HEK293 (cell line): ENCODE measurements at regions not wholly inside any gene's neighbourhood (a gene's known extent, or its start where the extent isn't known, plus 50 kb on each side); places are given as distances from the start of the nearest gene placed in this dataset.

Source experiments
- CTCF ChIA-PET: fragments of 350-600 bp; formaldehyde crosslinking; extraction: SDS; loops from one replicate; lab custom pipeline; 2021; ENCODE audit warnings: antibody characterized with exemption; lab: Yijun Ruan, JAX
- POLR2A ChIA-PET: fragments of 300-600 bp; formaldehyde crosslinking; extraction: SDS; loops from one replicate; lab custom pipeline; 2020; ENCODE audit warnings: antibody characterized with exemption, inconsistent platforms; lab: Yijun Ruan, JAX
- H3K27ac ChIP-seq: fragments of 200-500 bp; sonication (Bioruptor generic); 2 replicates; pipeline ENCODE4 v1.5.1; 2014; ENCODE audit warnings: low read depth, low read length, control low read depth, inconsistent platforms; ENCODE audit errors: extremely low read depth
- H3K36me3 ChIP-seq, 2 experiments: fragments of 200-500 bp in 1 of 2; sonication (Bioruptor generic) in 1 of 2; 1 replicate in 1 of 2; 2 replicates in 1 of 2; pipeline ENCODE4 v1.5.1; 2014 to 2017; ENCODE audit warnings: inconsistent platforms in 2 of 2, low read length in 2 of 2; ENCODE audit not compliant: control insufficient read depth in 2 of 2, insufficient read depth in 1 of 2
- H3K4me1 ChIP-seq: fragments of 200-500 bp; sonication (Bioruptor generic); 2 replicates; pipeline ENCODE4 v1.5.1; 2014; ENCODE audit warnings: mild to moderate bottlenecking, low read length, inconsistent platforms; ENCODE audit not compliant: control insufficient read depth, insufficient read depth
- H3K4me3 ChIP-seq: 2 replicates; pipeline ENCODE4 v1.5.1; 2011; ENCODE audit warnings: low read depth, mild to moderate bottlenecking, control low read depth, low read length, moderate library complexity
- H3K9me3 ChIP-seq: fragments of 200-500 bp; sonication (Bioruptor generic); 2 replicates; pipeline ENCODE4 v1.5.1; 2014; ENCODE audit warnings: low read depth, low read length, inconsistent platforms; ENCODE audit not compliant: control insufficient read depth, insufficient read depth
- BCL6B ChIP-seq: fragments of 450-650 bp; formaldehyde crosslinking; IDR thresholded peaks from 2 replicates; pipeline ENCODE4 v1.5.1; 2017; ENCODE audit warnings: missing biosample characterization, missing genetic modification characterization
- CTCF ChIP-seq: fragments of 450-650 bp; formaldehyde crosslinking; IDR thresholded peaks from 2 replicates; pipeline ENCODE4 v1.5.1; 2016; ENCODE audit warnings: missing biosample characterization, missing genetic modification characterization
- GLIS2 ChIP-seq: fragments of 450-650 bp; formaldehyde crosslinking; IDR thresholded peaks from 2 replicates; pipeline ENCODE4 v1.5.1; 2016; ENCODE audit warnings: missing biosample characterization, missing genetic modification characterization
- HOXC10 ChIP-seq: sonication (generic); formaldehyde crosslinking; IDR thresholded peaks from 2 replicates; pipeline ENCODE4 v1.8.1; 2023; ENCODE audit warnings: mild to moderate bottlenecking, missing genetic modification reagents
- KLF1 ChIP-seq: fragments of 450-650 bp; formaldehyde crosslinking; IDR thresholded peaks from 2 replicates; pipeline ENCODE4 v1.5.1; 2016; ENCODE audit warnings: missing biosample characterization, missing genetic modification characterization
- MEIS1 ChIP-seq: sonication (generic); formaldehyde crosslinking; IDR thresholded peaks from 2 replicates; pipeline ENCODE4 v1.8.1; 2022; ENCODE audit warnings: missing genetic modification reagents, mild to moderate bottlenecking, borderline replicate concordance
- MYNN ChIP-seq: fragments of 450-650 bp; formaldehyde crosslinking; IDR thresholded peaks from 2 replicates; pipeline ENCODE4 v1.5.1; 2016; ENCODE audit warnings: missing biosample characterization, missing genetic modification characterization, borderline replicate concordance
- OSR2 ChIP-seq: fragments of 450-650 bp; formaldehyde crosslinking; IDR thresholded peaks from 2 replicates; pipeline ENCODE4 v1.5.1; 2016; ENCODE audit warnings: missing biosample characterization, missing genetic modification characterization
- REPIN1 ChIP-seq: fragments of 450-650 bp; formaldehyde crosslinking; IDR thresholded peaks from 2 replicates; pipeline ENCODE4 v1.5.1; 2017; ENCODE audit warnings: missing biosample characterization, missing genetic modification characterization, low read depth
- ZBTB21 ChIP-seq: fragments of 450-650 bp; formaldehyde crosslinking; IDR thresholded peaks from 2 replicates; pipeline ENCODE4 v1.5.1; 2017; ENCODE audit warnings: missing biosample characterization, missing genetic modification characterization
- ZBTB49 ChIP-seq: fragments of 450-650 bp; formaldehyde crosslinking; IDR thresholded peaks from 2 replicates; pipeline ENCODE4 v1.5.1; 2016; ENCODE audit warnings: missing biosample characterization, missing genetic modification characterization, low read depth
- ZNF146 ChIP-seq: fragments of 450-650 bp; formaldehyde crosslinking; IDR thresholded peaks from 2 replicates; pipeline ENCODE4 v1.5.1; 2016; ENCODE audit warnings: missing biosample characterization, missing genetic modification characterization
- ZNF174 ChIP-seq: fragments of 450-650 bp; formaldehyde crosslinking; IDR thresholded peaks from 2 replicates; pipeline ENCODE4 v1.5.0; 2017; ENCODE audit warnings: missing biosample characterization, mild to moderate bottlenecking, missing genetic modification characterization
- ZNF239 ChIP-seq: fragments of 450-650 bp; formaldehyde crosslinking; IDR thresholded peaks from 2 replicates; pipeline ENCODE4 v1.5.1; 2016; ENCODE audit warnings: missing biosample characterization, missing genetic modification characterization
- ZNF26 ChIP-seq: fragments of 450-650 bp; formaldehyde crosslinking; IDR thresholded peaks from 2 replicates; pipeline ENCODE4 v1.5.1; 2016; ENCODE audit warnings: missing biosample characterization, missing genetic modification characterization
- ZNF341 ChIP-seq: fragments of 450-650 bp; formaldehyde crosslinking; IDR thresholded peaks from 2 replicates; pipeline ENCODE4; 2016; ENCODE audit warnings: low read depth, missing biosample characterization, missing genetic modification characterization
- ZNF362 ChIP-seq: fragments of 450-650 bp; formaldehyde crosslinking; IDR thresholded peaks from 2 replicates; pipeline ENCODE4 v1.5.1; 2016; ENCODE audit warnings: missing biosample characterization, missing genetic modification characterization
- ZNF621 ChIP-seq: fragments of 450-650 bp; formaldehyde crosslinking; IDR thresholded peaks from 2 replicates; pipeline ENCODE4 v1.5.1; 2017; ENCODE audit warnings: missing biosample characterization, missing genetic modification characterization
- ZNF623 ChIP-seq: fragments of 450-650 bp; formaldehyde crosslinking; IDR thresholded peaks from 2 replicates; pipeline ENCODE4 v1.5.1; 2016; ENCODE audit warnings: missing biosample characterization, missing genetic modification characterization
- ZNF624 ChIP-seq: fragments of 450-650 bp; formaldehyde crosslinking; IDR thresholded peaks from 2 replicates; pipeline ENCODE4 v1.5.1; 2017; ENCODE audit warnings: missing biosample characterization, missing genetic modification characterization
- ZNF629 ChIP-seq: fragments of 450-650 bp; formaldehyde crosslinking; IDR thresholded peaks from 2 replicates; pipeline ENCODE4 v1.5.1; 2017; ENCODE audit warnings: missing biosample characterization, missing genetic modification characterization
- ZNF654 ChIP-seq: fragments of 450-650 bp; formaldehyde crosslinking; IDR thresholded peaks from 2 replicates; pipeline ENCODE4 v1.5.1; 2016; ENCODE audit warnings: low read depth, missing biosample characterization, missing genetic modification characterization
- ZSCAN30 ChIP-seq: fragments of 450-650 bp; IDR thresholded peaks from 2 replicates; pipeline ENCODE4 v1.5.1; 2018; ENCODE audit warnings: missing biosample characterization, mild to moderate bottlenecking, missing genetic modification characterization, moderate library complexity
- TF ChIP-seq, protein P1 (sequence below): fragments of 450-650 bp; formaldehyde crosslinking; IDR thresholded peaks from 2 replicates; pipeline ENCODE4 v1.5.1; 2016; ENCODE audit warnings: missing biosample characterization, missing genetic modification characterization, borderline replicate concordance
- TF ChIP-seq, protein P2 (sequence below): fragments of 450-650 bp; formaldehyde crosslinking; IDR thresholded peaks from 2 replicates; pipeline ENCODE4 v1.5.1; 2016; ENCODE audit warnings: missing biosample characterization, missing genetic modification characterization

GRCh38 chr5:52657247-52657645, 130.5 kb upstream of the ITGA1 start:
- ChIA-PET CTCF (interaction anchor here (0.6 to 3.2 kb wide), 16 partner anchors 17 to 1699 kb away, joined by 3 to 16 read pairs (median 4); no protein-coding TSS in a partner anchor), POLR2A (no interaction called here)
- Histone ChIP-seq H3K4me1 (no peaks in the 10 kb centered on the region), H3K36me3 (no peaks in the 10 kb centered on the region), H3K4me3 (no peak overlapping the region), H3K27ac (no peak overlapping the region), H3K9me3 (no peaks in the 10 kb centered on the region)
- TF ChIP-seq ZNF623 (tag by site-specific recombination) (no peak), ZNF341 (tag by site-specific recombination) (no peak), HOXC10 (no peak), ZNF654 (tag by site-specific recombination) (peak; percentile 79), ZNF239 (tag by site-specific recombination) (no peak), ZNF621 (tag by site-specific recombination) (no peak), CTCF (tag by site-specific recombination) (peak; percentile 16; the same call in 1 of the 2 replicates), ZNF362 (tag by site-specific recombination) (peak; percentile 37; the same call in 1 of the 2 replicates), ZNF629 (tag by site-specific recombination) (no peak)
- TF ChIP-seq, protein P1, sequence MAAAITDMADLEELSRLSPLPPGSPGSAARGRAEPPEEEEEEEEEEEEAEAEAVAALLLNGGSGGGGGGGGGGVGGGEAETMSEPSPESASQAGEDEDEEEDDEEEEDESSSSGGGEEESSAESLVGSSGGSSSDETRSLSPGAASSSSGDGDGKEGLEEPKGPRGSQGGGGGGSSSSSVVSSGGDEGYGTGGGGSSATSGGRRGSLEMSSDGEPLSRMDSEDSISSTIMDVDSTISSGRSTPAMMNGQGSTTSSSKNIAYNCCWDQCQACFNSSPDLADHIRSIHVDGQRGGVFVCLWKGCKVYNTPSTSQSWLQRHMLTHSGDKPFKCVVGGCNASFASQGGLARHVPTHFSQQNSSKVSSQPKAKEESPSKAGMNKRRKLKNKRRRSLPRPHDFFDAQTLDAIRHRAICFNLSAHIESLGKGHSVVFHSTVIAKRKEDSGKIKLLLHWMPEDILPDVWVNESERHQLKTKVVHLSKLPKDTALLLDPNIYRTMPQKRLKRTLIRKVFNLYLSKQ (tag by site-specific recombination) = no peak

- no peak for TF ChIP-seq ZNF239 (tag by site-specific recombination)
- no peak for TF ChIP-seq ZBTB21
- no peak for TF ChIP-seq BCL6B (tag by site-specific recombination)
- TF ChIP-seq GLIS2 (tag by site-specific recombination) = no peak
- TF ChIP-seq KLF1 (tag by site-specific recombination) = no peak
- TF ChIP-seq MYNN (tag by site-specific recombination) = no peak
- TF ChIP-seq ZNF146 = no peak
- TF ChIP-seq ZSCAN30 (tag by site-specific recombination) = no peak
- no peak for TF ChIP-seq ZNF624 (tag by site-specific recombination)
- TF ChIP-seq OSR2 (tag by site-specific recombination) = no peak
- no peak for TF ChIP-seq ZNF26 (tag by site-specific recombination)
- TF ChIP-seq, protein P2, sequence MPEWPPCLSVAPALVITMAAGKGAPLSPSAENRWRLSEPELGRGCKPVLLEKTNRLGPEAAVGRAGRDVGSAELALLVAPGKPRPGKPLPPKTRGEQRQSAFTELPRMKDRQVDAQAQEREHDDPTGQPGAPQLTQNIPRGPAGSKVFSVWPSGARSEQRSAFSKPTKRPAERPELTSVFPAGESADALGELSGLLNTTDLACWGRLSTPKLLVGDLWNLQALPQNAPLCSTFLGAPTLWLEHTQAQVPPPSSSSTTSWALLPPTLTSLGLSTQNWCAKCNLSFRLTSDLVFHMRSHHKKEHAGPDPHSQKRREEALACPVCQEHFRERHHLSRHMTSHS (tag by site-specific recombination) = no peak
- no peak for TF ChIP-seq ZBTB49 (tag by site-specific recombination)
- TF ChIP-seq MEIS1 = no peak
- no peak for TF ChIP-seq REPIN1 (tag by site-specific recombination)
- TF ChIP-seq ZNF174 = no peak
- no peak overlapping the region for H3K4me3 ChIP-seq
- no peaks in the 10 kb centered on the region for H3K4me1 ChIP-seq
- no peaks in the 10 kb centered on the region for H3K36me3 ChIP-seq
- ChIA-PET POLR2A (no interaction called here), CTCF (interaction anchor here (0.6 to 3.2 kb wide), 11 partner anchors 13 to 1917 kb away, joined by 3 to 16 read pairs (median 3); no protein-coding TSS in a partner anchor)
- H3K27ac ChIP-seq = no peak overlapping the region
- no peaks in the 10 kb centered on the region for H3K9me3 ChIP-seq
Observed at GRCh38 chr5:52658246-52658645, 129.5 kb upstream of the ITGA1 start.
